ENCODE measurements at regions not wholly inside any gene's neighbourhood (a gene's known extent, or its start where the extent isn't known, plus 50 kb on each side); places are given as distances from the start of the nearest gene placed in this dataset.

DNA sequence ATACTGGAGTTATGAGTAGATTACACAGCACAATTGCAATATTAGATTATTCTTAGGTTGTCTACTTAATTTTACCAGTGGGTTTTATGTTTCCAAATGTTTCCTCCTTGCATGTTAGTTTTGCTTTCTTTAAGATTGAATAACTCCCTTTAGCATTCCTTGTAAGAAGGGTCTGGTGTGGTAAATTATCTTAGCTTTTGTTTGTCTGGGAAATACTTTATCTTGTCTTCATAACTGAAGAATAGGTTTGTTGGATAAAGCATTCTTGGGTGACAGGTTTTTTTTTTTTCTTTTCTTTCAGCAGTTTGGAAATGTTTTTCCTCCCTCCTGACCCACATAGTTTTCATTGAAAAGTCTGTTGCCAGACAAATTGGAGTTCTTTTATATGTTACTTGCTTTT is 531.1 kb downstream of the ANXA1 start:
- no peak for DNase-seq

DNA sequence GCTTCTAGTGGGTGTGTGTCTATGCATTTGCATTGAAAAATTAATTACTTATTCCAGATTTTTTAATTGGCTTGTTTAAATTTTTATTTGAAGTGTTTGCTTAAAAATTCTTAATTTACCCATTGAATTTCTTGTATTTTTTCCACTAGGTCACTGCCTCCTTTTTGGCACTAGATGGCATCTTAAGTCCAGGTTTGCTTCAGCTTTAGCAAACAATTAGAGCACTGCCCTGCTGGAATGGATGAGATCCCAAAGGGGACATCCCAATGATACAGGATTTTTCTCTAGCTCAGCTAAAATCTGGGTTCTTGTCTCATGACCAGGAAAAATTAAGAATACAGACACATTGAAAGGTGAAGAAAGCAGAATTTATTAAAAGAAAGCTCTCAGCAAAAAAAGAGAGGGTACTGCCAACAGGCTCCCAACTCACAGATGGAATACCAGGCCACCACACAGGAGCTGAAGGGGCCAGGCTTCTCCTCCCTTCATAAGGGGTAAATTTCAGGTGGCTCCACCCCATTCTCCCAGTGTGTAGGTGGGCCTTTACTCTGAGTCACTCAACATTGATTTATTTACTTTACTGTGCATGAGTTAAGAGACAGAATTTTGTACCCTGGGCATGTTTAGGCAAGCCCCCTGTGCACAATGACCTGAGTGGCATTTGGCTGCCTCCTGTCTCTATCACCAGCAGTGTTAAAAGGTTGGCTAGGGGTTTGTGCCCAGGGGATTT is 532.4 kb downstream of the ANXA1 start:
- no peak for DNase-seq

DNA sequence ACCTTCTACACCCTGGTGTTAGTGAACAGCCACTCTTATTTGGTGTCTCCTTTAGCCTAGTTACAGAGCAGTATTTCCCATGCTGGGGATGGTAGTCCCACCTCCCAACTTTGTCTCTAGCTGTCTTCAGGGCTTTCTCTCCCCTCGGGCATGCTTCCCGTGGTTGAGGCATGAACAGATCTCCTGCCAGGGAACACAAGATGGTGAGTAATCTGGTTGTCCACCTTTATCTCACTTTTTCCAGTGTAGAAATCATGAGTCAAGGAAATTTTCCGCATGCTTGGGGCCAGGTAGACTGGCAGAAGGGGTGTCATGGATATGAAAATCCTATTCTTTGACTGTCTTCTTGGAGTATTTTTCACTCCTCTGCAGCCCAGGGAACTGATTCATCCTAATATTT is 532.9 kb downstream of the ANXA1 start:
- no peak for DNase-seq

DNA sequence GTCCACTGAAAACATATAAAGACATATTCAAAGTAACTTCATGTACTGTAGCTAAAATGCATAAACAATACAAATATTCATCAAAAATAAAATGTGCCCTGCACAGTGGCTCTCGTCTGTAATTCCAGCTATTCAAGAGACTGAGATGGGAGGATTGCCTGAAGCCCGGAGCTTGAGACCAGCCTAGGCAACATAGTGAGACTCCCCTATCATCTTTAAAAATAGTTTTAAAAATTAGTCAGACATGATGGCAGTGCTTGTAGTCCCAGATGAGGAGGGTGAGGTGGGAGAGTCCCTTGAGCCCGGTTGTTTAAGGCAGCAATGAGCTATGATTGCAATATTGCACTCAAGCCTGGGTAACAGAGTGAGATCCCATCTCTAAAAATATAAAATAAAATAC is 534.1 kb downstream of the ANXA1 start:
- no peak for DNase-seq

DNA sequence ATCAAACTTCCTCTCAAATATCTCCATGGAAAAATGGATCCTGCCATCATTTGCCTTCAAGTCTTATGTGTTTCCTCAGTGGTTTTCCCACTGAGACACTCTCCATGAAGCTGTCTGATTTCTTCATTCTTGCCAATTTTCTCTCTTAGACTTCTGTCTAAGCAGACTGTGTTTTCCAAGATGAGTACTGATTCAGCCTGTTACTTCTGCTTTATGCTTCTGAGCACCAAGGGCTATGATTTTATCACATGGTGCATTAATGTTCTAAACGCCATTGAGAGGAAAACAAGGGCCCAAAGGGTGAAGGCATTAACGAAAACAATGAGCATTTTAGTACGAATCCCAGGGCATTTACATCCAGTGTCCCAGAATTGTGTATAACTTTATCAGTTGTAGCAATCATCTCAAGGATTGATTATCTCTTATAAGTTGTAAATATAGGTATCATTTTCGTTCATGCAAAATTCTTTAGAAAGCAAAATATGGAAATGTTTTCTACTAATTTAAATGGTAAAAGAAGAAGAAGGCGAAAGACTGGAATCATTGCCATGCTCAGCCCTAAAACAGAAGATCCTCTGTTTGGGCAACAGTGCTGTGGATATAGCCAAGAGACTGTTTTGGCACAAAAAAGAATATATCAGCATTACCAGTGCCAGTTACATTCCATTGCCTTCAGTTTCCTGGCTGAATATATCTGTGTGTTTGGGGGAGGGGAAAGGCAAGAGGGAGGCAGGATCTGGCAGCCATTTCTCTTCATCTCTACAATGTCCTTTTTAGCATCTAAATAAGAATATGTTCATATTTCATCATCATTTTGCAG is 537.6 kb downstream of the ANXA1 start:
- no peak for DNase-seq

DNA sequence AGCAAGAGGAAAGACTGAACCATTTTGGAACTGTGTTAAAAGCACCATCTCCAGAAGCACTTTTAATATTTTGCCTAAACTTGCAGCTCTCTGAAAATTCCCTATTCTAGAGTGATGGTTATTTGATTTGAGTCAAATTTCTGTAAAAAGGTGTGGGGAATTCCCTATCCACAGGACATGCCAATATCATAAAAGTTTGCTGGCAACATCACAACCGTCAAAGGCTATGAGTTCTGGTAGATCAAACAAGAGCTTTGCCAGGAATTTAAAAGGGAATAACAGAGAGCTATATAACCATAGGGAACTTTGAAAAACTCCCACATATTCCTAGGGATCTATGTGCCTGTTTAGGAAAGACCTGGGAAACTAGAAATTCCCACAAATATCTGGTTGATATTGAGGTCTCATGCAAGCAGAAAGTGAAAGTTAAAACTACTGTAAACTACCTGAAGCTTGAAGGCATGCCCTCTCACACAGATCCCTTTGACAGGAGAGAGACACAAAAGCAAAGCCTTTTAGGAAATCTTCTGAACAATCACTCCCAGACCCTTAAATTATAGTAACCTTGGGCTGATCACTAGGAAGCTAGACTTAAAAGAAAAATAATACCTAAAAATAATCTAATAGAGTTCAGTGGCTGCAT is 549.9 kb downstream of the ANXA1 start:
- DNase-seq: no peak

DNA sequence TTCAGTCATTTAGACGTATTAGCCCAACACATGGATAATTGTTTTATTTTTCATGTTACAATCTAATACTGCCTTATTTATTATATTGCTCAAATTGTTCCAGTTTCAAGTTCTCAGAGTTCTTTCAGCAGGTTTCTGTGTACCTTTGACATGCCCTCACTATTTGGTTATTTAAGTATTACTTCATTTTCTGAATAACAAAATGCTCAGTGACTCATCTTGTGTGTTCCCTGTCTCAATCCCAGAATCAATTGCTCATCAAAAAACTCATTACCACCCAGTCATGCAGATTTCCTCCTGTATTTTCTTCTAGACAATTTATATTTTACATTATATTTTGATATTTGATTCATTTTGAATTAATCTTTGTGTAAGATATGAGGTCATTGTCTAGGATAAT is 562.6 kb downstream of the ANXA1 start:
- DNase-seq: no peak

DNA sequence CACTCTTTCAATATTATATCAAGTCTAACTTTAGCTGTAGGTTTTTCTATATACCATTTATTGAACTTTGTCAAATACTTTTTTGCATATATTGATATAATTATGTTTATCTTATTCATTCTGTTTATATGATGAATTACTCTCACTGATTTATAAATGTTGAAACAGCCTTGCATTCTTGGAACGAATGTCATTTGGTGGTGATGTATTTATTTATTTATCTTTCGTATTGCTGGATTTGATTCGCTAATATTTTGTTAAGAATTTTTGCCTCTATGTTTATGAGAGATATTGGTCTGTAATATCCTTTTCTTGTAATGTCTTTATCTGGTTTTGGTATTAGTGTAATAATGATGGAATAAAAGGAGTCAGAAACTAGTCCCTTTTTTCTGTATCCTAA is 563.9 kb downstream of the ANXA1 start:
- DNase-seq: no peak

DNA sequence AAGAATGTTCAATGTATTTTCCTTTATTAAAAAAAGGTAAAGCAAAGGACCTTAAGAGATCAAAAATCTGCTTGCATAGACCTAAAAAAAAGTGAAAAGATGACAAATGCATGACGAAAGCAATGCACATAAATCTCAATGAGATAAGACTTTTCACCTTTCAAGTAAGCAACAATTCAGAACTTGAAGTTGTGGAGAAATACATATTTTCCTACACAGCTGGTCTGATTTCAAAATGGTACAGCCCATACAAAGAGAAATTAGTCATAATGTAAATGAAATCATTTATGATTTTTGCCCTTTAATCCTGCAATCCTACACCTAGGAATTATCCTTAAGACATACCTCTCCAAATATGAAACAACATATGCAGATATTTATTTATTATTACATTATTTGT is 568.0 kb downstream of the ANXA1 start:
- no peak for DNase-seq

DNA sequence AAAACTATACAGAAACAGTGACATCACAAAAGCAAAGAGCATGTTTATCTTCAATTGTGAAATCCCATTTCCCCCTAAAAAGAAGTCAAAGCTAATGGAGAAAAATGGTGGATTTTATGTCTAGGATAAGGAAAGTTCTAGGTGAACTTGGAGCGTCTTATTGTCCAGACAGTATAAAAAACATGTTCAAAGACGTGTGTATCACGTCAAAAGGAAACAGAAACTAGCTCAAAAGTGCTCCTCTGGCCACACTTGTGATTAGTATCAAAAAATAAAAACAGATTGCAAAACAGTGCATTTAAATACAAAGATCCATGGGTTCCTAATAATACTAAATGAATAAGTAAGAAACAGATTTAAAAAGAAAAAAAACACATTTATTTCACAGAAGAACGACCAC is 568.9 kb downstream of the ANXA1 start:
- DNase-seq: no peak

DNA sequence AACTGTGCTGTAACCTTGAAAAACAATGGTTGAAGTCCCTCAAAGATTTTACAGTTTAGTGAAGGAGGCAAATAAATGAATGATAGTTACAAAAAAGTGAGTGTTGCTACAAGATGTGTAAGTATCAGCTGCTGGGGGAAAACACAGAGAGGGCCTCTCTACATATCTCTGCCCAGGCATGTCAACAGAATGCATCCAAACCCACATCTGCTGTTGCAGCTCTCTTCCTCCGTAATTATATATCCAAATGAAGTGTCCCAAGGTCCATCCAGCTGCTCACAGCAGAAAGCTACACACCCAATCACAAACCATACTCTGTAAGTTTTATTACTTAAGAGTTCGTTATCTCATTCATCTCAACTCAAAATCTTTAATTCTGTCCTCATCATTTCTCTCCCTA is 584.6 kb downstream of the ANXA1 start:
- no peak for DNase-seq

DNA sequence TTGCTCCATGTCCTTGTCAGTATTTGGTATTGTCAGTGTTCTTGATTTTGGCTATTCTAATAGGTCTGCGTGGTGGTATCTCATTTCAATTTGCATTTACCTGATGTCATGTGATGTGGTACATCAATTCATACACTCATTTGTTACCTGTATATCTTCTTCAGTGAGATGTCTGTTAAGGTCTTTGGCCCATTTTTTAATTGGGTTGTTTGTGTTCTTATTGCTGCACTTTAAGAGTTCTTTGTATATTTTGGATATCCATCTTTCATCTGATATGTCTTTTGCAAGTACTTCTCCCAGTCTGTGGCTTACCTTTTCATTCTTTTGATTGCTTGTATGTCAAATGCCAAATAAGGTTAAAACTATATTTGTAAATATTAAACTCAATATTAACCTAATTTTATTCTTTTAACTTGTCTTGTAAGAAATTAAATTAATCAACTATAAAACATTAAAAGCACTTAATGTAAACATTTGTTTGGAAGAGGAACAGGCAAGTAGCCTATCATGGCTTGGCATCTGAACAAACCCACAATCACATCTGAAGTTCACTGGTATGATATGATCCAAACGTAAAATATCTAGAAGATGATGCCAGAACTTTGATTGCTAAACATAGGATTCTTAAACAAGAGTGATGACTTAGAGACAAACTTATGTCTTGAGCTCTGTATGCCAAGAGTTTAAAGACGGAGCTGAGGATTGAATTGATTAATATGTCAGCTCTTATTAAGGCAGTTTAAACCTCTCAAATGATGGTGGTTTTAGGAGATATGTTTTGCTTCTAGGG is 587.3 kb downstream of the ANXA1 start:
- DNase-seq: no peak

DNA sequence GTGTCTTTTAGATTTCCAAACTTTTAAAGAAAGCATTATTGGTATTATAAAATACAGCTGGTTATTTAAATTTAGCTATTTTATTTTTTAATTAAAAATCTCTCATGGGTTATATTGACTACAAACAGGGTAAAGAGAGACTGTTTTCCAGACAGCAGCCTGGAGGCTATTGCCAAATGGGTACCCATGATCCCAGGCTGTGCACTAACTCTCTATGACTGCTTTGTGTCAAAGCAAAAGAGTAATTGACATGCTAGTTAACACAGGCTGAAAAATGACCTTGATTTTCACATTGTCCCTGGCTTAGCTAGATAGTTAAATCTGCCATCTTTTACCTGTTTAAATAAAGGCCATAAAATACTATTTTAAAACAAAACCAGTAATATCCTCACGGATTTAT is 589.7 kb downstream of the ANXA1 start:
- no peak for DNase-seq

DNA sequence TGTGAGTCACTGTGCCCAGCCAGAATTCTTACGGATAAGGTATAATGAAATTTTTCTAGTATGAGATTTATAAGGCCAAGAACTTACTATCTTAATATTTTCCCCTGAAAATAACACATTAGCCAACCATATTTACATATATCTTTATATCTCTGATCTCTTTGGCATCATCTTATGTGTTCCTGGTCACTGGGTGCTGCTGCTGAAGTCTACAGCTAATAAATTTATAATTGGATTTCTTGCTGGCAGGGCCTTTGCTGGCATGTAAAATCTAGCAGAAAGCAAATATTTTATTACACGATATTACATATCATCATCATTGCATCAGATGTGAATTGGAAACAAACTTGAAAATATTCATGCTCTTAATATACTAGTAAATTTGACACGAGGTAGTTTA is 590.7 kb downstream of the ANXA1 start:
- no peak for DNase-seq

DNA sequence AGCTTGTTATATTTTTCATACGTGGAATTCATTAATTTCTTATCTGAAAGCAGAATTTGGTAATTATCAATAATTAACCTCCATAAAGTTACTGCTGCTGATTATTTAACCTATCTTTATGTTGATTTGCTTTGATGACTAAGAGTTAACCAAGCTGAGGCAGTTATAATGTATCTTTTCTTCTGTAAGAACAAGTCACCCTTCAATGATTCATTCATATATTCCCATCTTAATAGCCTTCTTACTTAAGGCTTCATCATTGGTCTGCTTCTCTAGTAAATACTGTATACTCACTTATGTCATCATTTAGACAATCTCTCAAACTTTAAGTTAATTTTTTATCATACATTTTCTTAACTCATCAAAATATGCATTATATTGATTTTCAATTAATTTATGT is 592.2 kb downstream of the ANXA1 start:
- no peak for DNase-seq

DNA sequence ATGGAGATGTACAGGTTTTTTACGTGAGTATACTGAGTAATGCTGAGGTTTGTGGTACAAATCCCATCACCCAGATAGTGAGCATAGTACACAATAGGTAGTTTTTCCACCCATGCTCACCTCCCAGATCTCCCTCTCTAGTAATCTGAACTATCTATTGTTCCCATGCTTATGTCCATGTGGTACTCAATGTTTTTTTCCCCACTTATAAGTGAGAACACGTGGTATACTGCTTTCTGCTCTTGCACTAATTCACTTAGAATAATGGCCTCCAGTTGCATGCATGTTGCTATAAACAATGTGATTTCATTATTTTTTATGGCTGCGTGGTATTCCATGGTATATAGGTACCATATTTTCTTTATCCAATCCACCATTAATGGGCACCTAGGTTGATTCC is 593.9 kb downstream of the ANXA1 start:
- no peak for DNase-seq

DNA sequence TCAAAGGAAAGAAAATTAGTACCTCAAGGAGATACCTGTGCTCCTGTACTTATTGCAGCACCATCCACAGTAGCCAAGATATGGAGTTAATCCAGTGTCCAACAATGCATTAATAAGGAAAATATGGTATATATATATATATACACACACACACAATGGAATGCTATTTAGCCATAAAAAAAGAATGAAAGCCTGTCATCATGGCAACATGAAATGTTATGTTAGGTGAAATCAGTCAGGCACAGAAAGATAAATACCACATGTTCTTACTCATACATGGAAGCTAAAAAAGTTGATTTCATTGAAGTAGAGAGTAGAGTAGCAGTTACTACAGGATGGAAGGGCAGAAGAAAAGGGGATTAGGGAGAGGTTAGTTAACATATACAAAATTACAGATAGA is 601.5 kb downstream of the ANXA1 start:
- no peak for DNase-seq

DNA sequence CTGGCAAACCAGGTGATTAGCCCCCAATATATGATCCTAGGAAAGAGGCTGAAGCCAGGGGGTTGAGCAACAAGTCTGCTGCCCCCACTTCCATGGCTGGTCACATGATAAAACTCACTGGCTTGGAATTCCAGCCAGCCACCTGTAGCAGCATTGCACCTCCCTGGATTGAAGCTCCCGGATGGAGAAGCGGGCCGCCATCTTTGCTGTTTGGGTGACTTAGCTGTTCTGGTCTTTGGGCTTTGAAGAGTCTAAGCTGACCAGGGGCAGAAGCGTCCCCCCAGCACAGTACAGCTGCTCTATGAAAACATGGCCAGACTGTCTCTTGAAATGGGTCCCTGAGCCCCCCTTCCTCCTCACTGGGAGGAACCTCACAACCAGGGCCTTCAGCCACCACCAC is 610.2 kb downstream of the ANXA1 start:
- DNase-seq: no peak

DNA sequence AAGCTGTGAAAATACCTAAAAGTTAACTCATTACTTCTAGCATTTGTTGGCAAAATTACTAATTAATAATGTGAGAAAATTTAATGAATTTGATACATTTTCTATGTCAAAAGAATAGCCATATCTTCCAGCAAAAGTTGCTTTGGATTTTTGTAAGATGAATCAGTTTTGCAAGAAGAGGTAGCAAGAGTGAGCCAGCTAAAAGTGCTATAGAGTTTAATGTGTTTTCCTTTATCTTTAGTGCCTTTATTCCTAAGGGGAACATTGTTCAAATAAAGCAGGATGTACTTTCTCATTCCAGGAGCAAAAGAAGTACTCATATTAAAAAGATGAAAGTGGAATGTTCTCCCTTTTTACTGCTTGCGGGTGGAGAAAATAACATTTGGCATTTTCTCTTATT is 622.2 kb downstream of the ANXA1 start:
- DNase-seq: no peak

DNA sequence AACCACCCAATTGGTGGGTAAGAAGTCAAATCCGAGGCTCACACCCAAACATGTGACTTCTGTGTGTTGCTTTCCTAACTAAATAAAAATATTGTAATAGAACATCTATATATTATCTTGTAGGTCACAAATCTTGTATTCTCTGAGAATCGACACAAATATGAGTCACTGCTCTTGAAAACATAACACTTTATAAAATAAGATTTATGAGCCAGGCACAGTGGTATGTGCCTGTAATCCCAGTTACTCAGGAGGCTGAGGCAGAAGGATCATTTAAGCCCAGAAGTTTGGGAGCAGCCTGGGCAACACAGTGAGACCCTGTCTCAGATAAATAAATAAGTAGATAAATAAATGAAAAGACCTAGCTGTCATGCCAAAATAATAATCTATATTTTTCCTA is 624.1 kb downstream of the ANXA1 start:
- no peak for DNase-seq

DNA sequence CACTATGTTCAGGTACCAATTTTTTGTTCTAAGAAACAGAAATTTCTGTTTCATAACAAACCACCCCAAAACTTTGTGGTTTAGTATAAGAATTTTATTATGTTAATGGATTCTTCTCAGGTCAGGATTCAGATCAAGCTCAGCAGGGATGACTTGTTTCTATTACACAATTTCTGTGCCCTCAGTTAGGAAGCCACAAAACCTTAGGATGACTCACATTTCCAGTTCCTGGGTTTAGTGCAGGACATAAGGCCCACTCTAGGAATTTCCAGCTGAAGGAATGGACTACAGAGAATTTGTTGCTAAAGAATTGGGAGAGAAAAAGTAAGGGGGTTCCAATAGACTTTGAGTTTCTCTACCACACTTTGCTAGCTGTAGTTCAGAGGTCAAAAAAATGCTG is 629.3 kb downstream of the ANXA1 start:
- DNase-seq: no peak

DNA sequence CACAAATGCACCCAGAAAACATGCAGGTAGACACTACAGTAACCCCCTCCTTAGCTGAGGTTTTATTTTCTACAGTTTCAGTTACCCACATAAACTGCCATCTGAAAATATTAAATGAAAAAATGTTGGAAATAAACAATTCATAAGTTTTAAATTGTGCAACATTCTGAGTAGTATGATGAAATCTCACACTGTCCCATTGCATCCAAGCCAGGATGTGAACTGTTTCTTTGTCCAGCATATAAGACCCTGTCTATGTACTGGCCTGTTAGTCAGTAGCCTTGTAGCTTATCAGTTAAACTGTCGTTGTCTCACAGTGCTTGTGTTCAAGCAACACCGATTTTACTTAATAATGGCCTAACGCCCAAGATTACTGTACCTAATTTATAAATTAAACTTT is 630.5 kb downstream of the ANXA1 start:
- DNase-seq: no peak

DNA sequence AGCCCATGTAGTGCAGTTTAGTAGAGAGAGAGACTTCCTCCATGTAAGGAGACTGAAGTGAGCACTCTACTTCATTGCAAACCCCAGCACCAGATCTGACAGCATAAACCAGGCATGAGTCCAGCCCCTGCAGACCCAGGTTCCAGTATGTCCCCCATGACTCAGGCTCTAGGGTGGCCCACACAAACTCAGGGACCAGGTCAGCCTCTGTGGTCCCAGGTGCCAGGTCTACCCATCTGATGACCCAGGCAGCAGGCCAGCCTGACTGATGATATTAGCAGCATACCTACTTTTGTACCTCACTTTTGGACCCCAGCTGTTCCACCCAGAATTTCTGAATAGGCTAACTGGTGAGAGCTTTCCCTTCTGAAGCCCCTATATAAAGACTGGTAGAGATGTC is 647.8 kb downstream of the ANXA1 start:
- DNase-seq: no peak

All from CD4-positive, alpha-beta T cell treated with Interferon gamma for 1 hour (primary cell).